Fibroblast of the aortic adventitia (primary cell): ENCODE measurements at regions not wholly inside any gene's neighbourhood (a gene's known extent, or its start where the extent isn't known, plus 50 kb on each side); places are given as distances from the start of the nearest gene placed in this dataset.
A peak's percentile ranks its signal among the peaks of the same experiment; 100 is the strongest.

ENCODE experiments used
- DNase-seq: peaks from one replicate; pipeline ENCODE4 v3.0.0-alpha.2; 2010; ENCODE audit warnings: low read depth
- H3K4me3 ChIP-seq: 2 replicates; pipeline ENCODE4 v1.5.1; 2011; ENCODE audit warnings: low read depth, mild to moderate bottlenecking, control low read depth, low read length, moderate library complexity
- CTCF ChIP-seq: IDR thresholded peaks from 2 replicates; pipeline ENCODE4 v1.5.1; 2011; ENCODE audit warnings: mild to moderate bottlenecking, low read length, control low read depth, inconsistent platforms; ENCODE audit not compliant: insufficient read depth

GRCh38 chr11:80959751-80960150 lies 1518.9 kb upstream of the TENM4 start:
- DNase-seq, result no peak
- no peak for TF ChIP-seq CTCF
- H3K4me3 ChIP-seq, result no peak overlapping the region

- H3K4me3 ChIP-seq, result no peak overlapping the region
- DNase-seq, result peak; percentile 16
- TF ChIP-seq CTCF, result no peak
These were observed 1518.2 kb upstream of the TENM4 start for GRCh38 chr11:80958987-80959386.

- no peak for TF ChIP-seq CTCF
- H3K4me3 ChIP-seq, result no peak overlapping the region
- peak; percentile 94 for DNase-seq
These were observed 1517.5 kb upstream of the TENM4 start for GRCh38 chr11:80958361-80958760.

GRCh38 chr11:80955588-80955987 lies 1514.8 kb upstream of the TENM4 start:
- H3K4me3 ChIP-seq, result no peak overlapping the region
- no peak for TF ChIP-seq CTCF
- no peak for DNase-seq

GRCh38 chr11:80948781-80949180 lies 1508.0 kb upstream of the TENM4 start:
- H3K4me3 ChIP-seq, result no peak overlapping the region
- no peak for TF ChIP-seq CTCF
- no peak for DNase-seq

- no peak for TF ChIP-seq CTCF
- H3K4me3 ChIP-seq, result no peak overlapping the region
- DNase-seq, result no peak
These were observed 1503.9 kb upstream of the TENM4 start for GRCh38 chr11:80944758-80945157.

GRCh38 chr11:80943226-80943625 lies 1502.4 kb upstream of the TENM4 start:
- no peak overlapping the region for H3K4me3 ChIP-seq
- no peak for TF ChIP-seq CTCF
- DNase-seq, result no peak
